Panc1 (cell line): ENCODE measurements at regions not wholly inside any gene's neighbourhood (a gene's known extent, or its start where the extent isn't known, plus 50 kb on each side); places are given as distances from the start of the nearest gene placed in this dataset.

Experiments used
- ATAC-seq: fragments of 200-7000 bp; cut with Tn5 transposase; 2 replicates; pipeline ENCODE4 v1.9.1; 2020; ENCODE audit warnings: mild to moderate bottlenecking, moderate library complexity
- BruUV-seq: library from RNA; stranded (reverse); fragments of 400-500 nt; replicated peaks from 2 replicates; lab custom pipeline; 2021; lab: Mats Ljungman, UMichigan
- CTCF ChIA-PET: fragments of 300-600 bp; sonication (Branson Sonifier 250); formaldehyde crosslinking; loops from one replicate; lab custom pipeline; 2022; ENCODE audit warnings: antibody characterized with exemption; lab: Charles Lee
- POLR2A ChIA-PET: fragments of 300-600 bp; sonication (Branson Sonifier 250); formaldehyde crosslinking; loops from one replicate; lab custom pipeline; 2022; ENCODE audit warnings: antibody characterized with exemption; lab: Charles Lee
- DNase-seq: peaks from one replicate; pipeline ENCODE4 v3.0.0-alpha.2; 2010; ENCODE audit warnings: low read depth, low spot score
- H3K27ac ChIP-seq: 2 replicates; pipeline ENCODE4 v1.5.1; 2011; ENCODE audit warnings: mild to moderate bottlenecking, low read length, inconsistent platforms
- H3K27me3 ChIP-seq: fragments of 200-500 bp; sonication (Bioruptor generic); 2 replicates; pipeline ENCODE4 v1.6.0; 2014; ENCODE audit warnings: low read length, inconsistent platforms; ENCODE audit not compliant: control insufficient read depth, insufficient read depth
- H3K36me3 ChIP-seq: fragments of 200-500 bp; sonication (Bioruptor generic); 2 replicates; pipeline ENCODE4 v1.5.1; 2014; ENCODE audit warnings: inconsistent platforms, mild to moderate bottlenecking, low read length, moderate library complexity; ENCODE audit not compliant: control insufficient read depth, insufficient read depth
- H3K4me1 ChIP-seq: 2 replicates; pipeline ENCODE4 v1.5.1; 2011; ENCODE audit warnings: inconsistent platforms, mild to moderate bottlenecking, low read length, moderate library complexity; ENCODE audit not compliant: control insufficient read depth, insufficient read depth
- H3K4me3 ChIP-seq, 2 experiments: 2 replicates each; pipeline ENCODE4 v1.5.1; 2011 to 2012; ENCODE audit warnings: low read depth in 2 of 2, low read length in 2 of 2, mild to moderate bottlenecking in 2 of 2, inconsistent platforms in 1 of 2, moderate library complexity in 1 of 2
- H3K9me3 ChIP-seq: fragments of 200-500 bp; sonication (Bioruptor generic); 2 replicates; pipeline ENCODE4 v1.5.1; 2014; ENCODE audit warnings: low read depth, mild to moderate bottlenecking, inconsistent platforms, low read length, moderate library complexity; ENCODE audit not compliant: control insufficient read depth, insufficient read depth
- CTCF ChIP-seq: fragments of 450-650 bp; IDR thresholded peaks from 2 replicates; pipeline ENCODE4 v1.5.1; 2017; ENCODE audit warnings: mild to moderate bottlenecking
- POLR2AphosphoS5 ChIP-seq: IDR thresholded peaks from 2 replicates; pipeline ENCODE4 v1.6.1; 2012; ENCODE audit warnings: mild to moderate bottlenecking, low read depth, low read length, moderate library complexity
- REST ChIP-seq, 2 experiments: IDR thresholded peaks; 2 replicates each; pipeline ENCODE4 v1.6.1; 2011 to 2012; ENCODE audit warnings: low read depth in 2 of 2, control low read depth in 1 of 2, low read length in 1 of 2, mild to moderate bottlenecking in 1 of 2, moderate library complexity in 1 of 2; ENCODE audit not compliant: insufficient read depth in 1 of 2
- SIN3A ChIP-seq: IDR thresholded peaks from 2 replicates; pipeline ENCODE4 v1.6.1; 2012; ENCODE audit warnings: low read depth, mild to moderate bottlenecking, low read length, moderate library complexity, borderline replicate concordance; ENCODE audit not compliant: insufficient read depth
- TCF7L2 ChIP-seq: IDR thresholded peaks from 2 replicates; pipeline ENCODE4 v1.6.1; 2011; ENCODE audit warnings: mild to moderate bottlenecking, low read depth, low read length, inconsistent platforms
- in situ Hi-C: cut with HindIII; loops from 2 replicates; pipeline ENCODE4 v1.10.0; 2016; ENCODE audit warnings: low sequenced_read_pairs, low pct_unique_long_range_greater_than_20kb
- intact Hi-C: fragments of 100-400 bp; cut with micrococcal nuclease; formaldehyde crosslinking; loops from one replicate; pipeline ENCODE4 v1.10.0; 2022; ENCODE audit not compliant: unreplicated experiment

GRCh38 chr4:179521952-179522351 lies 2079.7 kb upstream of the AGA start:
- no peaks in the 10 kb centered on the region for H3K36me3 ChIP-seq
- no peak for TF ChIP-seq REST (IDR thresholded peaks at IDR 0.05; ENCODE audit: insufficient read depth in 1 of 2, low read depth in 2 of 2, low read length in 1 of 2)
- TF ChIP-seq POLR2AphosphoS5, result no peak
- no peak for TF ChIP-seq SIN3A
- no peak for TF ChIP-seq CTCF
- TF ChIP-seq TCF7L2, result no peak
- ChIA-PET POLR2A (no interaction called here), CTCF (no interaction called here)
- H3K27me3 ChIP-seq, result no peaks in the 10 kb centered on the region
- intact Hi-C loops, result no loop called here
- no peaks in the 10 kb centered on the region for H3K4me1 ChIP-seq
- H3K4me3 ChIP-seq, result no peak overlapping the region
- DNase-seq (no peak), ATAC-seq (no peak)
- BruUV-seq, result no TSS peak
- no peak overlapping the region for H3K27ac ChIP-seq
- in situ Hi-C loops, result no loop called here
- H3K9me3 ChIP-seq, result no peaks in the 10 kb centered on the region

- ChIA-PET POLR2A (no interaction called here), CTCF (no interaction called here)
- no peaks in the 10 kb centered on the region for H3K4me1 ChIP-seq
- in situ Hi-C loops (no loop called here), intact Hi-C loops (no loop called here)
- H3K27ac ChIP-seq, result no peak overlapping the region
- DNase-seq (no peak), ATAC-seq (no peak)
- TF ChIP-seq REST (IDR thresholded peaks at IDR 0.05; ENCODE audit: insufficient read depth in 1 of 2, low read depth in 2 of 2, low read length in 1 of 2) (no peak), SIN3A (no peak), TCF7L2 (no peak), CTCF (no peak), POLR2AphosphoS5 (no peak)
- no peaks in the 10 kb centered on the region for H3K36me3 ChIP-seq
- H3K27me3 ChIP-seq, result no peaks in the 10 kb centered on the region
- no TSS peak for BruUV-seq
- H3K9me3 ChIP-seq, result no peaks in the 10 kb centered on the region
- no peak overlapping the region for H3K4me3 ChIP-seq
These were observed 2088.7 kb upstream of the AGA start for GRCh38 chr4:179530958-179531357.
